ENCODE measurements at regions not wholly inside any gene's neighbourhood (a gene's known extent, or its start where the extent isn't known, plus 50 kb on each side); places are given as distances from the start of the nearest gene placed in this dataset.

DNA sequence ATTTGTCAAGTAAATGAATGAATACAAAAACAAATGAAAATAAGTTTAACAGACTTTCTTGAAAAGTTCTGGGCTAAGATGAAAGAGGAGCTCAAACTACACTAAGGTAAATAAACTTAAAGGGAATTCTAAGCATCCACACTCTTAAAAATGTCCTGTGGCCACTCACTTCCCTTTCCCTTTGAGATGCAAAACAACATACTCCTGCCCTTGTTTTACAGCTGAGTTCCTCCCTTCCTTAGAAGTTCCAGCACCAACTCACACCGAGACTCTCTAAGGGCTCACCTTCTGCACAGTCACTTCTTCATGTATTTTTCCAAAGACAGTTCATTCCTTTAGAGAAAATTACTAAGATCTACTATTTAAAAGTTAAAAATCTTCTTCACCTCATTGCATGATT, 123.3 kb upstream of the CMC1 start:
- Histone ChIP-seq H3K9me1 (replicated peaks; ENCODE audit: control insufficient read depth, extremely low read depth, insufficient read depth, low read length) (no peaks in the 10 kb centered on the region), H3K4me1 (ENCODE audit: control insufficient read depth, extremely low read depth, insufficient read depth, low read length) (no peaks in the 10 kb centered on the region), H3K27ac (ENCODE audit: insufficient read depth, low read depth, low read length) (no peak overlapping the region), H3K9me3 (replicated peaks; ENCODE audit: control insufficient read depth, insufficient read depth, low read length) (no peaks in the 10 kb centered on the region), H3K9ac (replicated peaks; ENCODE audit: extremely low read depth, insufficient read depth, low read length) (no peak overlapping the region), H3K36me3 (ENCODE audit: control insufficient read depth in 2 of 2, extremely low read depth in 1 of 2, insufficient read depth in 2 of 2, low read length in 2 of 2) (no peaks in the 10 kb centered on the region), H3K4me2 (ENCODE audit: insufficient read depth, low read length) (no peak overlapping the region), H2AFZ (ENCODE audit: low read depth, low read length) (no peak overlapping the region), H3K79me2 (ENCODE audit: control insufficient read depth, insufficient read depth, low read length) (no peaks in the 10 kb centered on the region), H3K27me3 (ENCODE audit: control insufficient read depth in 2 of 2, insufficient read depth in 2 of 2, low read length in 2 of 2) (no peaks in the 10 kb centered on the region), H4K20me1 (replicated peaks; ENCODE audit: control insufficient read depth, extremely low read depth, insufficient read depth, low read length) (no peaks in the 10 kb centered on the region), H3K4me3 (replicated peaks in 1 of 3; ENCODE audit: insufficient read depth in 1 of 3, low read depth in 1 of 3, low read length in 3 of 3) (no peak overlapping the region)
- DNase-seq (ENCODE audit: low read depth, low spot score) (no peak), FAIRE-seq (no peak)
- BruUV-seq (replicated peaks), result no TSS peak
- POLR2A ChIA-PET, result no interaction called here
- intact Hi-C loops (cut with micrococcal nuclease), result no loop called here
- dilution Hi-C loops (cut with MboI; ENCODE audit: extremely low pct_ligation_motif_present, low sequenced_read_pairs), result no loop called here
- TF ChIP-seq CTCF (IDR thresholded peaks at IDR 0.05; ENCODE audit: extremely low read depth in 1 of 2, insufficient read depth in 1 of 2, low read depth in 1 of 2, low read length in 2 of 2), result no peak
- TF ChIP-seq FOS (IDR thresholded peaks at IDR 0.05; ENCODE audit: borderline replicate concordance, insufficient read depth, low read length), result no peak
- TF ChIP-seq, protein P1, sequence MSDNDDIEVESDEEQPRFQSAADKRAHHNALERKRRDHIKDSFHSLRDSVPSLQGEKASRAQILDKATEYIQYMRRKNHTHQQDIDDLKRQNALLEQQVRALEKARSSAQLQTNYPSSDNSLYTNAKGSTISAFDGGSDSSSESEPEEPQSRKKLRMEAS (IDR thresholded peaks at IDR 0.05; ENCODE audit: insufficient read depth, insufficient read length), result no peak
- no peak for TF ChIP-seq EZH2 (IDR thresholded peaks at IDR 0.05; ENCODE audit: borderline replicate concordance, low read depth, low read length, severe bottlenecking)
- no peak for TF ChIP-seq MYC (IDR thresholded peaks at IDR 0.05; ENCODE audit: low read depth, low read length)
- TF ChIP-seq POLR2AphosphoS5 (IDR thresholded peaks at IDR 0.05; ENCODE audit: insufficient read depth, low read depth, low read length), result no peak
- CTCF ChIA-PET, result no interaction called here

DNA sequence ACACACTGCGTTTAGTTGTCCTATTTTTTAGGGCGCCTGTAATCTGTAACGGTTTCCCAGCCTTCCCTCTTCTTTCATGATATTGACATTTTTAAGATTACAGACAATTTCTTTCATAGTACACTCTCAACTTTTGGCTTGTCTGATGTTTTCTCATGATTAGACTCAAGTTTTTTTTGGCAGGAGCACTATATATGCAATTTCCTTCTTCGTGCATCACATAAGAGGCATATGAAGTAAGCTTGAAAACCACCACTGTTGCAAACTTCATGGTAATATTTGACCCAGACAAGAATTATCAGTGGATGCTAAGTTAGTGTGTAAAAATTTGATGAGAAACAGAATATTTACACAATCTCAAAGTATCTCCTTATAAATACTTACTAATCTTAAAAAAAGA, 119.2 kb upstream of the CMC1 start:
- CTCF ChIA-PET, result no interaction called here
- no TSS peak for BruUV-seq (replicated peaks)
- H3K4me2 ChIP-seq (ENCODE audit: insufficient read depth, low read length), result no peak overlapping the region

More for the DNA sequence above, 119.2 kb upstream of the CMC1 start:
- no peaks in the 10 kb centered on the region for H3K4me1 ChIP-seq (ENCODE audit: control insufficient read depth, extremely low read depth, insufficient read depth, low read length)
- H3K9ac ChIP-seq (replicated peaks; ENCODE audit: extremely low read depth, insufficient read depth, low read length), result no peak overlapping the region
- FAIRE-seq (no peak), DNase-seq (ENCODE audit: low read depth, low spot score) (no peak)
- H3K9me1 ChIP-seq (replicated peaks; ENCODE audit: control insufficient read depth, extremely low read depth, insufficient read depth, low read length), result no peaks in the 10 kb centered on the region
- no peak overlapping the region for H3K4me3 ChIP-seq (replicated peaks in 1 of 3; ENCODE audit: insufficient read depth in 1 of 3, low read depth in 1 of 3, low read length in 3 of 3)
- H3K79me2 ChIP-seq (ENCODE audit: control insufficient read depth, insufficient read depth, low read length), result no peaks in the 10 kb centered on the region
- dilution Hi-C loops (cut with MboI; ENCODE audit: extremely low pct_ligation_motif_present, low sequenced_read_pairs), result no loop called here
- intact Hi-C loops (cut with micrococcal nuclease), result no loop called here
- TF ChIP-seq POLR2AphosphoS5 (IDR thresholded peaks at IDR 0.05; ENCODE audit: insufficient read depth, low read depth, low read length), result no peak
- no peak for TF ChIP-seq GATA2 (IDR thresholded peaks at IDR 0.05; ENCODE audit: insufficient read depth, insufficient read length, low read depth, low read length)
- no peak for TF ChIP-seq FOS (IDR thresholded peaks at IDR 0.05; ENCODE audit: borderline replicate concordance, insufficient read depth, low read length)
- POLR2A ChIA-PET, result no interaction called here
- H3K27ac ChIP-seq (ENCODE audit: insufficient read depth, low read depth, low read length), result no peak overlapping the region
- no peak overlapping the region for H2AFZ ChIP-seq (ENCODE audit: low read depth, low read length)
- no peaks in the 10 kb centered on the region for H3K9me3 ChIP-seq (replicated peaks; ENCODE audit: control insufficient read depth, insufficient read depth, low read length)
- H3K27me3 ChIP-seq (ENCODE audit: control insufficient read depth in 2 of 2, insufficient read depth in 2 of 2, low read length in 2 of 2), result no peaks in the 10 kb centered on the region
- H3K36me3 ChIP-seq (ENCODE audit: control insufficient read depth in 2 of 2, extremely low read depth in 1 of 2, insufficient read depth in 2 of 2, low read length in 2 of 2), result no peaks in the 10 kb centered on the region
- H4K20me1 ChIP-seq (replicated peaks; ENCODE audit: control insufficient read depth, extremely low read depth, insufficient read depth, low read length), result no peaks in the 10 kb centered on the region
